Glutamatergic neuron (in vitro differentiated cells): ENCODE measurements at regions not wholly inside any gene's neighbourhood (a gene's known extent, or its start where the extent isn't known, plus 50 kb on each side); places are given as distances from the start of the nearest gene placed in this dataset.

Experiments
- DNase-seq: peaks from one replicate; pipeline ENCODE4 v3.0.0; 2022
- H3K27ac Mint-ChIP-seq: one replicate; pipeline ENCODE4 v1.8.0; 2020; ENCODE audit warnings: mild to moderate bottlenecking, mixed read lengths, inconsistent platforms; ENCODE audit not compliant: unreplicated experiment
- H3K27me3 Mint-ChIP-seq: one replicate; pipeline ENCODE4 v1.8.0; 2020; ENCODE audit warnings: mild to moderate bottlenecking, moderate library complexity, mixed read lengths, inconsistent platforms; ENCODE audit not compliant: unreplicated experiment
- H3K36me3 Mint-ChIP-seq: one replicate; pipeline ENCODE4 v1.8.0; 2020; ENCODE audit warnings: mild to moderate bottlenecking, mixed read lengths, inconsistent platforms; ENCODE audit not compliant: unreplicated experiment
- H3K4me1 Mint-ChIP-seq: one replicate; pipeline ENCODE4 v1.8.0; 2020; ENCODE audit warnings: mild to moderate bottlenecking, low read depth, mixed read lengths, inconsistent platforms; ENCODE audit not compliant: unreplicated experiment
- H3K4me3 Mint-ChIP-seq: one replicate; pipeline ENCODE4 v1.8.0; 2020; ENCODE audit warnings: mild to moderate bottlenecking, mixed read lengths, inconsistent platforms; ENCODE audit not compliant: unreplicated experiment
- H3K9me3 Mint-ChIP-seq: one replicate; pipeline ENCODE4 v1.8.0; 2020; ENCODE audit warnings: mild to moderate bottlenecking, moderate library complexity, mixed read lengths, inconsistent platforms; ENCODE audit not compliant: unreplicated experiment
- TF ChIP-seq, protein P1 (sequence below): fragments of 200-600 bp; sonication (generic); IDR thresholded peaks from one replicate; pipeline ENCODE4 v1.5.0; 2021; ENCODE audit not compliant: partially characterized antibody, unreplicated experiment

- DNase-seq = no peak
- Mint-ChIP-seq H3K27ac (no peak overlapping the region), H3K4me3 (no peak overlapping the region), H3K36me3 (no peaks in the 10 kb centered on the region), H3K4me1 (no peaks in the 10 kb centered on the region), H3K9me3 (peaks cover 1% of the 10 kb centered on the region), H3K27me3 (no peaks in the 10 kb centered on the region)
- TF ChIP-seq, protein P1, sequence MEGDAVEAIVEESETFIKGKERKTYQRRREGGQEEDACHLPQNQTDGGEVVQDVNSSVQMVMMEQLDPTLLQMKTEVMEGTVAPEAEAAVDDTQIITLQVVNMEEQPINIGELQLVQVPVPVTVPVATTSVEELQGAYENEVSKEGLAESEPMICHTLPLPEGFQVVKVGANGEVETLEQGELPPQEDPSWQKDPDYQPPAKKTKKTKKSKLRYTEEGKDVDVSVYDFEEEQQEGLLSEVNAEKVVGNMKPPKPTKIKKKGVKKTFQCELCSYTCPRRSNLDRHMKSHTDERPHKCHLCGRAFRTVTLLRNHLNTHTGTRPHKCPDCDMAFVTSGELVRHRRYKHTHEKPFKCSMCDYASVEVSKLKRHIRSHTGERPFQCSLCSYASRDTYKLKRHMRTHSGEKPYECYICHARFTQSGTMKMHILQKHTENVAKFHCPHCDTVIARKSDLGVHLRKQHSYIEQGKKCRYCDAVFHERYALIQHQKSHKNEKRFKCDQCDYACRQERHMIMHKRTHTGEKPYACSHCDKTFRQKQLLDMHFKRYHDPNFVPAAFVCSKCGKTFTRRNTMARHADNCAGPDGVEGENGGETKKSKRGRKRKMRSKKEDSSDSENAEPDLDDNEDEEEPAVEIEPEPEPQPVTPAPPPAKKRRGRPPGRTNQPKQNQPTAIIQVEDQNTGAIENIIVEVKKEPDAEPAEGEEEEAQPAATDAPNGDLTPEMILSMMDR = no peak
Observed at GRCh38 chr2:60282886-60283285, 270.6 kb downstream of the BCL11A start.

DNA sequence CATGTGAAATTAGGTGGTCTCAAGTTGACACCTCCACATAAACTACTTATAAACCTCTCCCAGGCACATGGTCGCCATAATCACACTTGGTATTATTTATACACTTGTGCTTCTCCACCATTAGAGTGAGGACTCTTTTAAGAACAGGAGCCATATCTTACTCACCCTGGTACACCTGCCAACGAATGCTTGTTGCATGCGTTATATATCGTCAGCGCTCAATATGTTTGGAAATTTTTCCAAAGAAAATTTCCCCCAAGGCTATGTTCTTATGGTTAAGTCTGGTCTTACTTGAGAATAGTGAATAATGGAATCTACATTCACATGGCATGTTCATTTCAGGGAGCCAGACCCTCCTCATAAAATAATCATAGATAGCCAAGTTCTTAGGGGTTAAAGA lies 271.7 kb downstream of the BCL11A start:
- DNase-seq = no peak
- TF ChIP-seq, protein P1 = no peak
- H3K27me3 Mint-ChIP-seq = no peaks in the 10 kb centered on the region
- no peaks in the 10 kb centered on the region for H3K36me3 Mint-ChIP-seq
- peaks cover 1% of the 10 kb centered on the region for H3K9me3 Mint-ChIP-seq
- no peak overlapping the region for H3K4me3 Mint-ChIP-seq
- H3K4me1 Mint-ChIP-seq = no peaks in the 10 kb centered on the region
- no peak overlapping the region for H3K27ac Mint-ChIP-seq

- Mint-ChIP-seq H3K27me3 (no peaks in the 10 kb centered on the region), H3K27ac (no peak overlapping the region), H3K36me3 (no peaks in the 10 kb centered on the region), H3K4me3 (no peak overlapping the region), H3K9me3 (no peaks in the 10 kb centered on the region), H3K4me1 (no peaks in the 10 kb centered on the region)
- TF ChIP-seq, protein P1 = no peak
- no peak for DNase-seq
Observed at GRCh38 chr2:60280238-60280637, 273.2 kb downstream of the BCL11A start.

- H3K36me3 Mint-ChIP-seq = peaks cover 7% of the 10 kb centered on the region
- H3K9me3 Mint-ChIP-seq = no peaks in the 10 kb centered on the region
- no peak for DNase-seq
- no peak overlapping the region for H3K27ac Mint-ChIP-seq
- H3K4me1 Mint-ChIP-seq = no peaks in the 10 kb centered on the region
- no peak overlapping the region for H3K4me3 Mint-ChIP-seq
- TF ChIP-seq, protein P1 = no peak
- no peaks in the 10 kb centered on the region for H3K27me3 Mint-ChIP-seq
Observed at GRCh38 chr2:60278906-60279305, 274.5 kb downstream of the BCL11A start.

DNA sequence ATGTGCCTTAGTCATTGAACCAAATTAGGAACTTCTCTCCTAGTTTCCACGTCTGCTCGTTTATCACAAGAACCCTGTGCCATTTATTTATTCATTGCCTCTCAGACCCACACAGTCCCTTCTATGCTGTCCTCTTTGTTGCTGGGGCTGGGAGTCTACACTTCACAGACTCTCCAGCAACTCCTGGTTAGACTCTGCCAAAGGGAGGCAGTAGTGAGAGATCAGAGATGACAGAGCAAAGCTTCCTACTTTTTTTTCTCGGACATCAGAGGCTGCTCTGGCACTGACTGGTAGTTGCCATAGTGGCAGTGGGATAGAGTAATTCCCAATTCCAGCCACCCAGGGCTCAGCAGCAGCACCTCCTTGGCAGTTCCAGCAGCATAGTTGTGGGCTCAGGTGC lies 277.5 kb downstream of the BCL11A start:
- Mint-ChIP-seq H3K9me3 (no peaks in the 10 kb centered on the region), H3K4me3 (no peak overlapping the region), H3K4me1 (no peaks in the 10 kb centered on the region), H3K27me3 (no peaks in the 10 kb centered on the region), H3K36me3 (peaks cover 7% of the 10 kb centered on the region), H3K27ac (no peak overlapping the region)
- no peak for DNase-seq
- TF ChIP-seq, protein P1 = no peak
